DOHH2 (cell line): ENCODE measurements at regions not wholly inside any gene's neighbourhood (a gene's known extent, or its start where the extent isn't known, plus 50 kb on each side); places are given as distances from the start of the nearest gene placed in this dataset.

Source experiments
- H3F3A ChIP-seq: fragments of 200-600 bp; sonication (generic), shearing (Covaris generic); 2 replicates; pipeline ENCODE4 v1.6.0; 2016; ENCODE audit warnings: antibody characterized with exemption, mild to moderate bottlenecking; ENCODE audit not compliant: control insufficient read depth, insufficient read depth
- H3K27ac ChIP-seq: fragments of 200-600 bp; sonication (generic); 2 replicates; pipeline ENCODE4 v1.5.1; 2014; ENCODE audit warnings: low read depth, mild to moderate bottlenecking, low read length, moderate library complexity
- H3K27me3 ChIP-seq: fragments of 200-600 bp; sonication (generic); 2 replicates; pipeline ENCODE4 v1.6.1; 2014; ENCODE audit warnings: mild to moderate bottlenecking, low read length, mixed read lengths; ENCODE audit not compliant: control insufficient read depth
- H3K36me3 ChIP-seq: fragments of 200-600 bp; sonication (generic); 2 replicates; pipeline ENCODE4 v1.6.1; 2014; ENCODE audit warnings: mild to moderate bottlenecking, low read length, moderate library complexity, mixed read lengths; ENCODE audit not compliant: control insufficient read depth
- H3K4me1 ChIP-seq: fragments of 200-600 bp; sonication (generic); 2 replicates; pipeline ENCODE4 v1.6.1; 2014; ENCODE audit warnings: mild to moderate bottlenecking, low read length, mixed read lengths; ENCODE audit not compliant: control insufficient read depth
- H3K4me2 ChIP-seq: fragments of 200-600 bp; sonication (generic); 2 replicates; pipeline ENCODE4 v1.6.0; 2014; ENCODE audit warnings: mild to moderate bottlenecking, low read length, moderate library complexity
- H3K4me3 ChIP-seq: fragments of 200-600 bp; sonication (generic); 2 replicates; pipeline ENCODE4 v1.5.1; 2014; ENCODE audit warnings: mild to moderate bottlenecking, low read length, mixed read lengths
- H3K79me2 ChIP-seq: fragments of 200-600 bp; sonication (generic); 2 replicates; pipeline ENCODE4 v1.6.1; 2014; ENCODE audit warnings: mild to moderate bottlenecking, low read length, mixed read lengths; ENCODE audit not compliant: control insufficient read depth
- H3K9me2 ChIP-seq: fragments of 200-600 bp; sonication (generic); replicated peaks from 2 replicates; pipeline ENCODE4 v1.6.1; 2014; ENCODE audit warnings: mild to moderate bottlenecking, low read length, mixed read lengths; ENCODE audit not compliant: control insufficient read depth
- H3K9me3 ChIP-seq: fragments of 200-600 bp; sonication (generic); 2 replicates; pipeline ENCODE4 v1.6.1; 2014; ENCODE audit warnings: antibody characterized with exemption, low read length, mixed read lengths; ENCODE audit not compliant: control insufficient read depth, insufficient read depth
- H4K20me1 ChIP-seq: fragments of 200-600 bp; sonication (generic); 2 replicates; pipeline ENCODE4 v1.6.0; 2014; ENCODE audit warnings: low read depth, mild to moderate bottlenecking, antibody characterized with exemption, low read length, moderate library complexity; ENCODE audit not compliant: control insufficient read depth, insufficient read depth
- EZH2phosphoT487 ChIP-seq: fragments of 200-600 bp; sonication (generic); IDR thresholded peaks from 2 replicates; pipeline ENCODE4 v1.6.1; 2017; ENCODE audit warnings: borderline replicate concordance, mild to moderate bottlenecking, antibody characterized with exemption, low read length, moderate library complexity, mixed read lengths
- TF ChIP-seq, protein P1 (sequence below): fragments of 200-600 bp; sonication (generic); IDR thresholded peaks from one replicate; pipeline ENCODE4 v1.5.1; 2014; ENCODE audit warnings: antibody characterized with exemption, mild to moderate bottlenecking, low read depth, low read length; ENCODE audit not compliant: poor library complexity, severe bottlenecking

- Histone ChIP-seq H3K4me1 (no peaks in the 10 kb centered on the region), H3K27me3 (no peaks in the 10 kb centered on the region), H3K79me2 (no peaks in the 10 kb centered on the region), H3K4me3 (no peak overlapping the region), H3K36me3 (no peaks in the 10 kb centered on the region), H3K27ac (no peak overlapping the region), H4K20me1 (no peaks in the 10 kb centered on the region), H3K9me2 (no peaks in the 10 kb centered on the region), H3K4me2 (no peak overlapping the region), H3K9me3 (no peaks in the 10 kb centered on the region), H3F3A (no peaks in the 10 kb centered on the region)
- TF ChIP-seq, protein P1, sequence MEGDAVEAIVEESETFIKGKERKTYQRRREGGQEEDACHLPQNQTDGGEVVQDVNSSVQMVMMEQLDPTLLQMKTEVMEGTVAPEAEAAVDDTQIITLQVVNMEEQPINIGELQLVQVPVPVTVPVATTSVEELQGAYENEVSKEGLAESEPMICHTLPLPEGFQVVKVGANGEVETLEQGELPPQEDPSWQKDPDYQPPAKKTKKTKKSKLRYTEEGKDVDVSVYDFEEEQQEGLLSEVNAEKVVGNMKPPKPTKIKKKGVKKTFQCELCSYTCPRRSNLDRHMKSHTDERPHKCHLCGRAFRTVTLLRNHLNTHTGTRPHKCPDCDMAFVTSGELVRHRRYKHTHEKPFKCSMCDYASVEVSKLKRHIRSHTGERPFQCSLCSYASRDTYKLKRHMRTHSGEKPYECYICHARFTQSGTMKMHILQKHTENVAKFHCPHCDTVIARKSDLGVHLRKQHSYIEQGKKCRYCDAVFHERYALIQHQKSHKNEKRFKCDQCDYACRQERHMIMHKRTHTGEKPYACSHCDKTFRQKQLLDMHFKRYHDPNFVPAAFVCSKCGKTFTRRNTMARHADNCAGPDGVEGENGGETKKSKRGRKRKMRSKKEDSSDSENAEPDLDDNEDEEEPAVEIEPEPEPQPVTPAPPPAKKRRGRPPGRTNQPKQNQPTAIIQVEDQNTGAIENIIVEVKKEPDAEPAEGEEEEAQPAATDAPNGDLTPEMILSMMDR, result no peak
- TF ChIP-seq EZH2phosphoT487, result no peak
Measured at GRCh38 chr2:236317938-236318396, 53.8 kb upstream of the ASB18 start.

DNA sequence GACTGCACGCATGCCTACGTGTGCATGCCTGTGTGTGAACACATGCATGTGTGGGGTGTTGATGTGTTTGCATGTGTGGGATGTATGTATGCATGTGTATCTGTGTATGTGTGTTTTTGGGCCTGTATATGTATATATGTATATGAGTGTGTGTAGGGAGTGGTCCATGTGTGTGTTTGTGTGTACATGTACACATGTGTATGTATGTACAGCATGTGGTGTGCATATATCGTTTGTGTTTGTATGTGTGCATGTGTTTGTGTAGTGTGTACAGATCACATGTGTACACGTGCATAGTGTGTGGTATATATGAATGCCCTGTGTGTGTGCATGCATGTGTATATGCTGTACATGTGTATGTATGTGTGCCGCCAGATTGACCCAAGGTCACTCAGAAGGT lies 54.2 kb upstream of the ASB18 start:
- H3F3A ChIP-seq, result no peaks in the 10 kb centered on the region
- no peak for TF ChIP-seq EZH2phosphoT487
- TF ChIP-seq, protein P1, result no peak

GRCh38 chr2:236319036-236319435 lies 54.8 kb upstream of the ASB18 start:
- Histone ChIP-seq H3K27ac (no peak overlapping the region), H3K27me3 (no peaks in the 10 kb centered on the region), H3K36me3 (no peaks in the 10 kb centered on the region), H3K79me2 (no peaks in the 10 kb centered on the region), H3K4me1 (no peaks in the 10 kb centered on the region), H3K9me3 (no peaks in the 10 kb centered on the region), H3K9me2 (no peaks in the 10 kb centered on the region), H4K20me1 (no peaks in the 10 kb centered on the region), H3F3A (no peaks in the 10 kb centered on the region), H3K4me3 (no peak overlapping the region), H3K4me2 (no peak overlapping the region)
- TF ChIP-seq, protein P1, result peak; percentile 40
- no peak for TF ChIP-seq EZH2phosphoT487

More for the DNA sequence above, 54.2 kb upstream of the ASB18 start:
- no peaks in the 10 kb centered on the region for H3K4me1 ChIP-seq
- H3K9me2 ChIP-seq, result no peaks in the 10 kb centered on the region
- no peaks in the 10 kb centered on the region for H3K79me2 ChIP-seq
- no peaks in the 10 kb centered on the region for H3K36me3 ChIP-seq
- no peaks in the 10 kb centered on the region for H3K9me3 ChIP-seq
- H3K4me3 ChIP-seq, result no peak overlapping the region
- H4K20me1 ChIP-seq, result no peaks in the 10 kb centered on the region
- no peaks in the 10 kb centered on the region for H3K27me3 ChIP-seq
- no peak overlapping the region for H3K27ac ChIP-seq
- no peak overlapping the region for H3K4me2 ChIP-seq

DNA sequence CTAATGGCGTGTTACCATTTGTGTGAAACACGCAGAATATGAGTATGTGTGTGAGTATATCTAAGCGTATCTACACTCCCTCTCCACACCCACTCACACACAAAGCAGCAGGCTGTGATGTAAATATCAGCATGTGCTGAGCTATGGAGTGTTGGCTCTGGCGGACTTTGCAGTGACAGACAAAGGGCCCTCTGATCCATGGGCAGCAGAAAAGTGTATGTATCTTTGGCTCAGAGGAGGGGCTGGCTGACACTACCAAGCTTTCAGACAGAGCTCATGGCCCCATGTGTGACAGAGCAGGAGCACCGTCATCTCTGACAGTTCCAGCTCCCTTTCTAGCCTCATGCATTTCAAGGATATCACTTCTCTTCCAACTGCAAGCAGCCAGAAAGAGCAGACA lies 57.2 kb upstream of the ASB18 start:
- TF ChIP-seq EZH2phosphoT487, result no peak
- H3K9me3 ChIP-seq, result no peaks in the 10 kb centered on the region
- H3K36me3 ChIP-seq, result no peaks in the 10 kb centered on the region
- H4K20me1 ChIP-seq, result no peaks in the 10 kb centered on the region
- H3K4me2 ChIP-seq, result no peak overlapping the region
- no peaks in the 10 kb centered on the region for H3K79me2 ChIP-seq
- H3K4me3 ChIP-seq, result no peak overlapping the region
- no peaks in the 10 kb centered on the region for H3K27me3 ChIP-seq
- H3K9me2 ChIP-seq, result no peaks in the 10 kb centered on the region
- no peaks in the 10 kb centered on the region for H3F3A ChIP-seq
- no peaks in the 10 kb centered on the region for H3K4me1 ChIP-seq
- no peak overlapping the region for H3K27ac ChIP-seq
